Heart right ventricle (tissue), 16 donors: ENCODE measurements at regions not wholly inside any gene's neighbourhood (a gene's known extent, or its start where the extent isn't known, plus 50 kb on each side); places are given as distances from the start of the nearest gene placed in this dataset.

ENCODE experiments used
- ATAC-seq, 8 donors: fragments of 200-7000 bp; cut with Tn5 transposase; one replicate each; pipeline ENCODE4 v1.9.1; 2020; ENCODE audit warnings: mild to moderate bottlenecking in 8 of 8, moderate library complexity in 8 of 8, moderate number of reproducible peaks in 1 of 8
- DNase-seq, 2 donors: peaks; one replicate each; pipeline ENCODE4 v3.0.0-alpha.2; 2020
- H3K27ac ChIP-seq, 10 donors: fragments of 200-600 bp; sonication (generic) in 2 of 10; one replicate each; pipeline versions ENCODE4 v1.5.0 to v1.8.0; 2020 to 2022; ENCODE audit warnings: mild to moderate bottlenecking in 3 of 10
- H3K27me3 ChIP-seq, 7 donors: fragments of 200-600 bp; one replicate each; pipeline ENCODE4 v1.8.0; 2021 to 2022; ENCODE audit warnings: mild to moderate bottlenecking in 2 of 7
- H3K36me3 ChIP-seq, 9 donors: fragments of 200-600 bp; sonication (generic) in 1 of 9; one replicate each; pipeline versions ENCODE4 v1.5.0 to v1.8.0; 2020 to 2022; ENCODE audit warnings: mild to moderate bottlenecking in 2 of 9
- H3K4me1 ChIP-seq, 9 donors: fragments of 200-600 bp; sonication (generic) in 1 of 9; one replicate each; pipeline versions ENCODE4 v1.5.0 to v1.8.0; 2020 to 2022; ENCODE audit warnings: mild to moderate bottlenecking in 4 of 9
- H3K4me3 ChIP-seq, 10 donors: fragments of 200-600 bp; sonication (generic) in 2 of 10; one replicate each; pipeline versions ENCODE4 v1.5.0 to v1.8.0; 2020 to 2022; ENCODE audit warnings: mild to moderate bottlenecking in 7 of 10, moderate library complexity in 2 of 10
- H3K9me3 ChIP-seq, 11 donors: fragments of 200-600 bp in 10 of 11; sonication (generic) in 2 of 11; one replicate each; pipeline versions ENCODE4 v1.5.0 to v1.8.0; 2013 to 2022; ENCODE audit warnings: mild to moderate bottlenecking in 2 of 11, control low read depth in 1 of 11, moderate library complexity in 1 of 11
- WGBS, 2 donors: extraction: QIAGEN DNeasy Blood & Tissue Kit; methylation state at CpG; one replicate each; pipeline ENCODE4 v1.1.7; 2013; ENCODE audit warnings: inconsistent platforms in 1 of 2; 5-methylcytosine and 5-hydroxymethylcytosine counted together
- intact Hi-C, 10 donors: fragments of 100-400 bp; cut with DNase I; formaldehyde crosslinking; loops; one replicate each; pipeline versions ENCODE4 v1.11.1 to v1.14.2; 2022
- TF ChIP-seq, protein P1 (sequence below), 9 donors: fragments of 200-600 bp; sonication (generic) in 2 of 9; IDR thresholded peaks; one replicate each; pipeline versions ENCODE4 v1.5.0 to v1.8.0; 2021 to 2022; ENCODE audit warnings: antibody characterized with exemption in 9 of 9, mild to moderate bottlenecking in 5 of 9, moderate library complexity in 1 of 9
- donor health status: Arrhythmogenic right ventricular cardiomyopathy.
- donor health status: ischemic (EF 13 %, LVEDD 7.1; RV severe dilation, severe dysfunction).
- donor health status: healthy with polysubstance abuse.
- donor health status: DM: no; HTN: yes; CAD: no.
- donor health status: DM: no; HTN: no; CAD: no.
- donor health status: ischemic (EF 25% LVEDD 6.9; RV normal size, moderate dysfunction).
- donor health status: ischemic (EF 25% LVEDD 5.7; RV mildly dilated, moderate dysfunction).
- donor health status: healthy.
- donor health status: DM: yes; HTN: yes; CAD: no.
- donor health status: Ischemic cardiomyopathy.
- donor health status: ischemic (EF 35%, LVEDD 5.7; RV mildly dilated, moderate dysfunction).
- donor health status: nonischemic (EF 11% LVEDD 7.7; RV severe dilation, severe dysfunction).
- donor health status: DM: yes; HTN: yes; CAD: no.
- donor health status: PGD.
- donor health status: ischemic (EF 29% LVEDD 5.4; RV normal size, mild dysfunction).
- donor health status: nonischemic (EF 23%, LVEDD 6.1; RV moderate dilation, normal function).

DNA sequence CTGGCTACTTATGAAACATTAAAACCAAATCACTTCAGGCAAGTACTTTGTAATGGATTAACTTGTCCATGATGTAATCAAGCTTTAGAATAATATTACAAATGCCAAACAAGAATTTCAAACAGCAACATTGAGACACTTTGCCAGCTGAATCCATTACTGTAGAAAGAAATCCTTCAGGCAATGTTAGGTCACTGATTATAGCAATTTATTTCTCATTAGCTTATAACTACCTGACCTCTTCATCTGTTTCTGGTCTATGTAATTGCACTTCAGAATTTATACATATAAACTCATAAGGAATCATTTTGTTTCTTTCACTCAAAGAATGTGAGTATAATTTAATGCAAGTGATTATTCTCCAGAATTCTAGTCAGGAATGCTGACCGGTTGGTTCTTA is 692.6 kb upstream of the TMEFF2 start:
- no peaks in the 10 kb centered on the region for H3K36me3 ChIP-seq
- intact Hi-C loops, result no loop called here
- TF ChIP-seq, protein P1, sequence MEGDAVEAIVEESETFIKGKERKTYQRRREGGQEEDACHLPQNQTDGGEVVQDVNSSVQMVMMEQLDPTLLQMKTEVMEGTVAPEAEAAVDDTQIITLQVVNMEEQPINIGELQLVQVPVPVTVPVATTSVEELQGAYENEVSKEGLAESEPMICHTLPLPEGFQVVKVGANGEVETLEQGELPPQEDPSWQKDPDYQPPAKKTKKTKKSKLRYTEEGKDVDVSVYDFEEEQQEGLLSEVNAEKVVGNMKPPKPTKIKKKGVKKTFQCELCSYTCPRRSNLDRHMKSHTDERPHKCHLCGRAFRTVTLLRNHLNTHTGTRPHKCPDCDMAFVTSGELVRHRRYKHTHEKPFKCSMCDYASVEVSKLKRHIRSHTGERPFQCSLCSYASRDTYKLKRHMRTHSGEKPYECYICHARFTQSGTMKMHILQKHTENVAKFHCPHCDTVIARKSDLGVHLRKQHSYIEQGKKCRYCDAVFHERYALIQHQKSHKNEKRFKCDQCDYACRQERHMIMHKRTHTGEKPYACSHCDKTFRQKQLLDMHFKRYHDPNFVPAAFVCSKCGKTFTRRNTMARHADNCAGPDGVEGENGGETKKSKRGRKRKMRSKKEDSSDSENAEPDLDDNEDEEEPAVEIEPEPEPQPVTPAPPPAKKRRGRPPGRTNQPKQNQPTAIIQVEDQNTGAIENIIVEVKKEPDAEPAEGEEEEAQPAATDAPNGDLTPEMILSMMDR (IDR thresholded peaks at IDR 0.05), result no peak
- WGBS, 2 donors, result 94 to 97% methylated on average over 1 of the region's 1 CpG
- DNase-seq (no peak), ATAC-seq (no peak)
- H3K27ac ChIP-seq, result no peak overlapping the region
- no peaks in the 10 kb centered on the region for H3K9me3 ChIP-seq
- H3K27me3 ChIP-seq, result no peaks in the 10 kb centered on the region
- no peaks in the 10 kb centered on the region for H3K4me1 ChIP-seq
- no peak overlapping the region for H3K4me3 ChIP-seq

DNA sequence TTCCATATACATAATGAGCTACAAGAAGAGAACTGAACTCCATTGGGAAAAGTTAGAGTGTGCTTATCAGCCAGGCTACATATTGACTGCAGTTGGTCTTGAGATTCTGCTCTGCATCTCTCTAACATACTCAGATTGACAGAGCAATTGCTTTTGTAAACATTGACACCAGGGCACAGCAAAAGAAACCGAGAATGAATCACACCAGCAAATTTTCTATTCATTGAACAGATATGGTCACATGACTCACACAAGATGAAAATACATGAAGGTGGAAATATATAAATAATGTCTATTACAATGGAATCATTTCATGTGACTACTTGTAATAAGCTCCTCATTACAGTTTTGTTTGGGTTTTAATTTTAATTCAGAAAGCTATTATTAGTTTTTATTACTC is 691.9 kb upstream of the TMEFF2 start:
- 56 to 78% methylated on average over 1 of the region's 1 CpG for WGBS, 2 donors
- H3K36me3 ChIP-seq, result no peaks in the 10 kb centered on the region
- TF ChIP-seq, protein P1 (IDR thresholded peaks at IDR 0.05), result no peak
- H3K27me3 ChIP-seq, result no peaks in the 10 kb centered on the region
- no peaks in the 10 kb centered on the region for H3K4me1 ChIP-seq
- no peak overlapping the region for H3K4me3 ChIP-seq
- H3K9me3 ChIP-seq, result no peaks in the 10 kb centered on the region
- intact Hi-C loops, result no loop called here
- no peak for ATAC-seq
- H3K27ac ChIP-seq, result no peak overlapping the region
- no peak for DNase-seq

DNA sequence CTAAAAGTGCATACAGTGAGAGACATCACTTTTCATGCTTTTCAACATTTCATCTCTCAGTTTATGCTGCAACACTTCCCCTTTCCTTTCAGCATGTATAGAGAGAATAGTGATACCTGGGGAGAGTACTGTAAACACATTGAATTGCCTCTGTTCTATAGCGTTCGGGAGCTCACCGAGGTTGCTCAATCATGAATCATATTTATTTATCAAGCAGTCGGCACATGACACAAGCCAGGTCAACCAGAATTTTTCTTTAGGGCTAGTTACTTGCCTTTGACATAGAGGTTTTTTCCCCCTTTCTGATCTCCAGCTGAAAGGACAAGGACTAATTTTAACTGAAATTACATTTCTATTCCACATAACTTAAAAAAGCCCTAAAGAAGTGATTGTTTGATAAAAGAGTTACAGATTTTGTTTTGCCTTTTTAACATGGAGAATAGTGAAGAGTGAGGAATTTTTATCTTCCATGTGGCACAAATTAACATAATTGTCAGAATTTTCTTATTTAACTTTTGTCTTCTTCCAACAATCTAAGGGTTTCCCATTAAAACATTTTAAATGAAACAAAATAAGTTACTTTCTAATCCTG is 690.9 kb upstream of the TMEFF2 start:
- H3K9me3 ChIP-seq, result no peaks in the 10 kb centered on the region
- ATAC-seq, result no peak
- H3K27ac ChIP-seq, result no peak overlapping the region
- no peak for DNase-seq
- H3K27me3 ChIP-seq, result no peaks in the 10 kb centered on the region
- WGBS, 2 donors, result 37 to 55% methylated on average over 4 of the region's 4 CpGs
- H3K36me3 ChIP-seq, result no peaks in the 10 kb centered on the region
- TF ChIP-seq, protein P1 (IDR thresholded peaks at IDR 0.05), result no peak
- intact Hi-C loops, result no loop called here
- H3K4me3 ChIP-seq, result no peak overlapping the region
- no peaks in the 10 kb centered on the region for H3K4me1 ChIP-seq

DNA sequence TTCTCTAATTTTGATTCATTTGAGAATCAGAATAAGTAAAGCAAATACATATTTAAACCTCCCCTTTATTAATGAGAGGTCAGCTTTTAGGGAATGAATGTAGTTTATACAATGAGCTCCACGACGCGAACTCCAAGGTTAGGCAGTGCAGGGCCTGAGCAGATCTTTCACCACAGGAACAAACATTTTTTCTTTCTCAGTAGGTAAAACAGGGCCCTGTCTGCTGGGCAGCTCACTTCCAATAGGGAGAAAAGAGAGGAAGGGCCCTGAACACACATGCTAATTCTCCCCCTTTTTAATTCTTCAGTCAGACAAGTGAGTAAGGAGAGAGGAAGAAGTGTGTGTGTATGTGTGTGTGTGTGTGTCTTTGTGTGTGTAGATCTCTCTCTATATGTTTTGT is 682.4 kb upstream of the TMEFF2 start:
- WGBS, 2 donors, result 86 to 90% methylated on average over 3 of the region's 3 CpGs
- TF ChIP-seq, protein P1 (IDR thresholded peaks at IDR 0.05), result no peak
- no peak overlapping the region for H3K27ac ChIP-seq
- no peaks in the 10 kb centered on the region for H3K4me1 ChIP-seq
- no peak overlapping the region for H3K4me3 ChIP-seq
- intact Hi-C loops, result no loop called here
- no peak for ATAC-seq
- H3K36me3 ChIP-seq, result no peaks in the 10 kb centered on the region
- no peaks in the 10 kb centered on the region for H3K27me3 ChIP-seq
- no peak for DNase-seq
- no peaks in the 10 kb centered on the region for H3K9me3 ChIP-seq
